GM12872 (cell line): ENCODE measurements at regions not wholly inside any gene's neighbourhood (a gene's known extent, or its start where the extent isn't known, plus 50 kb on each side); places are given as distances from the start of the nearest gene placed in this dataset.

Experiments used
- CTCF ChIP-seq: IDR thresholded peaks from 3 replicates; pipeline ENCODE4 v1.5.1; 2011; ENCODE audit warnings: low read depth, mild to moderate bottlenecking, low read length, moderate library complexity; ENCODE audit not compliant: insufficient read depth

- no peak for TF ChIP-seq CTCF
These were observed 59.6 kb upstream of the MAN2A1 start for GRCh38 chr5:109630093-109630492.

- no peak for TF ChIP-seq CTCF
These were observed 61.1 kb upstream of the MAN2A1 start for GRCh38 chr5:109628591-109628990.

GRCh38 chr5:109620651-109621050, 69.1 kb upstream of the MAN2A1 start:
- no peak for TF ChIP-seq CTCF

DNA sequence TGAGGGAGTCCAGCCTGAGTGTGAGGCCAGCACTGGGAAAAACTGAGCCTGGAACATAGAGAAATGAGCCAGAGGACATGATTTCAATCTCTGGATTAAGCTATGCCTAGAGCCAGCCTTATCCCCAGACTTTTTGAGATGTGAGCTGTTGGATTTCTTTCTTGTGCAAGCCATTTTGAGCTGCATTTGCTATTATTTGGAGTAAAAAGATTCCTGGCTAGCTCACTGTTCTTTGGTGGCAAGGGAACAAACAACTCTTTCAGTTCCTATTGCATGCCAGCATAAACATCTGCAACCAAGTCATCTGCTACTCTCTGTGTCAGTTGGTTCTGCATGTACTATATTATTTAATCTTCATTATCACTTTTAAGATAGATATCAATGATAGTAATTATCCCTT, 70.1 kb upstream of the MAN2A1 start:
- no peak for TF ChIP-seq CTCF

GRCh38 chr5:109619021-109619460, 70.7 kb upstream of the MAN2A1 start:
- TF ChIP-seq CTCF: no peak

- TF ChIP-seq CTCF: no peak
These were observed 74.7 kb upstream of the MAN2A1 start for GRCh38 chr5:109614981-109615380.

DNA sequence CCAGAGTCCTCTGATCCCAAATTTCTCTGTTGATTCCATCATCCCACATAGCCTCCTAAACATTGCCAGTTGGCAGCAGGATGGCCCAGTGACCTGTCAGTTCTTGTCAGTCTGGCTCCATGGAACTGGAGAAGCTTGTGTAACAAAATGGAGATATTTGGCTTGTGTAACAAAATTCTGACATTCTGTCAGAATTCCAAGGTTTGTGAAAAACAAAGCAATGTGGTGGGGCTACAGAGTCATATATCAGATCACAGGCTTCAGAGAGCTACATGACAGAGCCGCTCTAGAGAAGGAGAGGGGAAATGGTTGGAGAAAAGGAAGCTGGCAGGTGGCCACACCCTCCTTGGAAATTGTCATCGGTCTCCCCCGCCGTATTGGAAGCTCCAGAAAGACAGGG, 75.4 kb upstream of the MAN2A1 start:
- no peak for TF ChIP-seq CTCF
